EL (cell line): ENCODE measurements at regions not wholly inside any gene's neighbourhood (a gene's known extent, or its start where the extent isn't known, plus 50 kb on each side); places are given as distances from the start of the nearest gene placed in this dataset.
"Not testable (repeated sequence)": the region's sequence is repeated elsewhere in the genome, so short reads cannot be mapped to it uniquely, and the experiment has no call there.

ENCODE experiments used
- DNase-seq: peaks from one replicate; pipeline ENCODE4 v3.0.0-alpha.2; 2016

DNA sequence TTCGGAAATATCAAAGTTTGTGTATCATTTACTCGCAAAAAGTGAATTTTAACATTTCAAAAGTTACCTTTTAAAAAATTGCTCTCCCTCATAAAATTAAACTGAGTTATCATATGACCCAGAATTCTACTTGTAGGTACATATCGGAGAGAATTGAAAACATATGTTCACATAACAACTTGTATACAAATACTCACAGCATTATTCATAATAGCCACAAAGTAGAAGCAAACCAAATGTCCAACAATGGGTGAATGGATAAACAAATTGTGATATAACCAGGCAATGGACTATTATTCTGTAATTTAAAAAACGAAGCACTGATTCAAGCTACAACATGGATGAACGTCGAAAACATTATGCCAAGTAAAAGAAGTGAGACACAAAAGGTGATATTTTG, 412.0 kb upstream of the TCF4 start:
- no peak for DNase-seq

DNA sequence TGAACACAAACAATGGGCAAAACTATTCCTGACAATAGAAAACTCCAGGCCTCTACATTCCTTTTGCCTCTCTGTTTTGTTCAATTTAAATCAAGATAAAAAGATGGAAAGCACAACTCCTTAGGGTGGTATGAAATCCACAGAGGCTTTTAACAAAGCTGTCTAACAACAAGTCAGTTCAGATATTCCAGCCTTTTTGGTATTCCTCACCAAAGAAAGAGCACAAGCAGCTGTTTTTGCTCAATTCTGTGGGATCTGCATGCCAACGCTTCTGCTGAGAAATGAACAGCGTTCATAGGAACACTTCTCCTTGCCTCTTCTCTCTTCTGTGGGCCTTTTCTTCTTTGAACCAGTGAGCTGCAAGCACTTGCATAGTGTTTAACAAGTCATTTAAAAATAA, 411.6 kb upstream of the TCF4 start:
- DNase-seq, result no peak

DNA sequence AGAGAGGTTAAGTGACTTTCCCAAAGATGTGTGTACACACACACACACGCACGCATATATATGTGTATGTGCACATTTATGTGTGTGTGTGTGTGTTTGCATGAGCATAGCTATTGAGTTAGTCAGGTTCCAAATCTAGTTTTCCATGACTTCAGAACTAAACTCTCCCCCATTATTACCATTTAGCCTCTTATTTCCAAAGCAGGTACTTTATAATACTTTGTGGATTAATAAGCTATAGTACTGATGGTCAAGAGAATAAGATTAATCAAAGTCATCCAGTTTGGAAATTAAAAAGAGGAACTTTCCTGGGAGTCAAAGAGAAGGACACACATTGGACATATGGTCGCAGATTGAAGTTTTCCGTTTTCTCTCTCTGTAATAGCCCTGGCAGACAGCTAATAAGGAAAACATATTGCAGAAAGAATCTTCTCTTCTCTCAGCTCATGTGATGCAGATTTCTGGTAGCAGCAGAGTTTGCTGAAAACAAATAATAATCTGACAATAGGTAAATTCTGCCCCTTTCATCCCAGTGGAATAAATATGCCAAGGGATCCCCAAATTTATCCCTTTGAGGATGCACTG, 410.9 kb upstream of the TCF4 start:
- DNase-seq, result no peak

- peak; percentile 78 for DNase-seq
Observed at GRCh38 chr18:55998071-55998522, 410.1 kb upstream of the TCF4 start.

GRCh38 chr18:55997151-55997561, 409.2 kb upstream of the TCF4 start:
- DNase-seq, result no peak

DNA sequence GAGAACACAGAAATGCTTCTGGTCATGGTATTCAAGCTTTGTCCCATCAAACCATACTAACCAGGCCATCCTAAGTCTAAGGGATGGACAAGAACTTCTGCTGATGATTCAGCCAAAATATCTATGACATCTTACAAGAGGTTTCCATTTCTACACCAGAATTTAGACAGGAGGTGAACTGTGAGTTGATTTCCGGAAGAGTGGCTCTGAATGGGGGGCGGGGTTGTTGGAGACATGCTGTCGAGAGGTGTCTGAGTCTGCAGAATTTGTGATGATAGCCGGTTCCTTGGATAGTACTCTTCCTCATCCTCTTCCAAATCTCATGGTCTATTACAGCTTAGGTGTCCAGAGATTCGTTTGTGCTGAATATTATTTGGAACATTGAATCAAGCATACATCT, 408.7 kb upstream of the TCF4 start:
- DNase-seq, result no peak

DNA sequence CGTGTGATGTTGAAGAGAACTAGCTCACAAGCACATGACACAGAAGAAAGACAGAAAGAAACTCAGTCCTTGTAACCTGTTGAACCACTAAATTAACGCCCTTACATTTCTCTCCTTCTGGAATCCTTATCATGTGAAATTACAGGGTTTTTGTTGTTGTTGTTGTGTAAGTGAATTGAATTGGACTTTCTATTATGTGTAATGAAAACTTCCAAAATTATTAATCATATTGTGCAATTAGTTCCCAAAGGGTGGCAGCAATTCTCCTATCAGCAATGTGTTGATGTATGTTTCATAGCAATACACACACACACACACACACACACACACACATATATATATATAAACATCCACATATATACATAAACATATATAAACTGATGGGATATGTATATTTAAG, 402.2 kb upstream of the TCF4 start:
- no peak for DNase-seq

DNA sequence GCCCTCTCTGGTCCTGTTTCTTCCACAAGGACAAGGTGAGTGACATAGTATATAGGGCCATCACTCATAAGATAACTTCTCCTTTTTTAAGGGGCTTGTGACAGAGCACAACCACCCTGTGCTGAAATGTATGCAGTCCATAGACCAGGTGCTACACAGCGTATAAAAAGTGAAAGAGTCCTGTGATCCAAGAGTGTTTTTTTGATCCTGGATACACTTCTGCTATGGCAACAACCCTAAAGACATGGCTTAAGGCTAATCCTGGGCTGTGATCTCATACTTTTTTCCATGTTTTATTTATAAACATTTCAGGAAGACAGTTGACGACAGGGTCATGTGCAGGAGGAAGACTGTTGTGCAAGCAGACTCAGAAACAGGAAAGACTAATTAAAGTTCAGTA, 400.5 kb upstream of the TCF4 start:
- DNase-seq, result peak; percentile 10

GRCh38 chr18:55983433-55983832, 395.4 kb upstream of the TCF4 start:
- peak; percentile 12 for DNase-seq

- peak; percentile 55 for DNase-seq
Observed at GRCh38 chr18:55982992-55983391, 395.0 kb upstream of the TCF4 start.

DNA sequence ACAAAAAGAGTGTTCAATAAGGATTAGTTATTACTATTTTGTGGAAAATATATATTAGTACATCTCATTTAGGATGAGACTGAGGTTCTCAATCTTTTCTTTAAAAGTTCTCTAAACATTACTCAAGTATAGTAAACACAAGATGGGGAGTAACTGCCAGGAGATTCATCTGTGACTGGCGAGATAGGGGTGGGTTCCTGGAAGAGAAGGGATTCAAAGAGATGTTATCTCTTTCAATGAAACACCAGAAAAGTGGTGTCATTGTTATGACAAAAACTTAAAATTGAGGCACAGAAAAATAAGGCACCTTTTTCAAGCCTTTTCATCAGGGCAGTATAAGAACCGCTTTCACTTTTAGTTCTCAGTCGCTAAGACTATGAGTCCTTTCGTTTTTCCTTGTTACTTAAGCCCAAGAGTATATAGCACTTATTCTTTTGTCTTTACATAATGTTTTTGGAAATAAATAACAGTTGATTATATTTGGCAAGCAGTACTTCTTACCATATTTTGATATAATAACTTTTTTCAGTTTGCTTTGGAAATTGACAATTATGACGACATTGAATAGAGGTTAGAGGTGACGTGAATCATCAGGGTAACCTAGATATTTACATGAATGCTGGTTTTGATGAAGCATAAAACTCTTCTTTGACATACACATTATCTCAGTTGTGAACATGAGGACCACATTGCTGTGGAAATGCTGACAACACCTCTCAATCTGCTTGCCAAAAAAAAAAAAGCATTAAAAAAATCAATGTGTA, 393.9 kb upstream of the TCF4 start:
- DNase-seq, result no peak

DNA sequence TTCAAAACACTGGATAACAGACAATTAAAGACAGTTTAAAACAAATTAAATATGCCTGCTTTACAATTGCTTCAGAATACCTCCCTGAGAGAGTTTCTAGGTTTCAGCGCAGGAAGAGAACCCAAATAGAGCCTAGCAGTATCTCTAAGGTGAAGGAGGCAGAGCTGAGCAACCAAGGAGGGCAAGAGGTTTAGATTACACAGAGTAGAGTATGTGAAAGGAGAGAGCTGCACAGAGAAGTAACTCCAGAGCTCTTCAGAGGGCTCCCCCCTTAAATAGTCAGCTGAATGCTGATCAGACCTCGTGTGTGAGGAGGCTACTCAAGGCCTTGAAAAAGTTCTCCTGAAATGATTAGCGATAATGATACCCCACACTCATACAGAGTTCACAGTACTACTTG, 386.5 kb upstream of the TCF4 start:
- DNase-seq, result no peak

DNA sequence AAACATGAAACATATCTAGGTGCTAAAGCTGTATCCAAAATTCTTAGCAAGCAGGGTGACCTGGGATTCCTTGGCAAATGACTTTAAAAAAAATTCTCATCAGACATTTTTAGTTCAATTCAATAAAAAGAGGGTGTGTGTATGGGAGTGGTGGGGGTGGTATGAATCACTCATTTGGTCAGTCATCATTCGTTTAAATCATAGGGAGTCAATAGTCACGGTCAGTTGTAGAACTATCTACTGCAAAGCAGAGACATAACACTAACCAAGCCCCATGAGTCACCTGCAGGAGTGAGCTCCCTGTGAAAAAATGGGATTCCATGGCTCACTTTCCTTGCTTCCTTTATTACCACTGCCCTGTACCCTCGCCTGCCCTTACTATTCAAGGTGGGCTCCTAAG, 380.6 kb upstream of the TCF4 start:
- DNase-seq, result peak; percentile 44

GRCh38 chr18:55967019-55967418, 379.0 kb upstream of the TCF4 start:
- no peak for DNase-seq

DNA sequence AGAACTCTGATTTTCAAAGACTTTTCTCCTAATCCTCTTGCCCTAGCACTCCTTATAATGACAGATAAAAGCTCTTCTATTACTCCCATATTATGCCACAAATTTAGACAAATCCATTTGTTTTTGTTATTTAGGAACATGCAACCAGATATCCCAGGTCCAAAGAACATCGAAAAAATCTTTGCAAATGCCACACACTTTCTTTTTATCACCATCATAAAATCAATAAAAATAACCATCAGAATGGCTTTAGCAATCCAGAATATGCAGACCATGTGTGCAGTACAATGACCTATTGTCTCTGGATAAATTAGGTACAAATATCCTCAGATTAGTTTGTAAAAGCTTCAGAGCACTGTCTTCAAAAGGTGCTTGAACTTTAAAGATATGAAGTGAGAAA, 376.2 kb upstream of the TCF4 start:
- DNase-seq, result no peak

DNA sequence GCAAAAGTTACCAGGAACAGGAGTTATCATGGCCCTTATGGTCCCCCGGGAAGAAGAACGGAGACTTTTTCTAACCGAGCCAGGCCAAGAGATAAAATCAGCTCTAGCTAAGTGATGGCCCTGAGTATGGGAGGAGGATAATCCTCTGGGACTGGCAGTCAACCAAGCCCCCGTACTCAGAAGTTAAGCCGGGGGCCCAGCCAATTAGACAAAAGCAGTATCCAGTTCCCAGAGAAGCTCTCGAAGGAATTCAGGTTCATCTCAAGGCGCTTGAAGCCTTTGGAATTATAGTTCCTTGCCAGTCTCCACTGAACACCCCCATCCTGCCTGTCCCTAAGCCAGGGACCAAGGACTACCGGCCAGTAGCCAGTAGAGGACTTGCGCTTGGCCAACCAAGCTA, 365.3 kb upstream of the TCF4 start:
- DNase-seq, result no peak

GRCh38 chr18:55951738-55952137, 363.7 kb upstream of the TCF4 start:
- DNase-seq, result not testable (repeated sequence)

DNA sequence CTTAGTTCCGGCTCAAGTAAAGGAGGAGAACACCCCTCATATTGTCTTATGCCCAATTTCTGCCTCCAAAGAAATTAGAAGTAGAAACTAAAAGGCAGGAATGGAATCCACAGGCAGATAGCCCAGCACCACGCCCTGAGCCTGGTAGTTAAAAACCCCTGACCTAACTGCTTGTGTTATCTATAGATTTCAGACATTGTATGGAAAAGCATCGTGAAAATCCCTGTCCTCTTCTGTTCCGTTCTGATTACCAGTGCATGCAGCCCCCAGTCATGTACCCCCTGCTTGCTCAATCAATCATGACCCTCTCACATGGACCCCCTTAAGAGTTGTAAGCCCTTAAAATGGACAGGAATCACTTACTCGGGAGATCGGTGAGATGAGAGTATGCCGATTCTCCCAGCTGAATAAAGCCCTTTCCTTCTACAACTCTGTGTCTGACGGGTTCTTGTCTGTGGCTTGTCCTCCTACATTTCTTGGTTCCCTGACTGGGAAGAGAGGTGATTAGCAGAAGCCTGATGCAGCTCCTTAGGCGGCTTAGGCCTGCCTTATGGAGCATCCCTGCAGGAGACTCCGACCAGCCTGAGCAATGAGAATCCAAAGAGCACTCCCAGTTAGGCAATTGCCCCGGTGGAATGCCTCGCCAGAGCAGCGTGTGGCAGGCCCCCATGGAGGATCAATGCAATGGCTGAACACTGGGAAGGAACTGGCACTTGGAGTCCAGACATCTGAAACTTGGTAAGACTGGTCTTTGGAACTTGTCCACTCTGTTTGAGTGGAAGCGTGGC, 362.6 kb upstream of the TCF4 start:
- DNase-seq, result no peak

GRCh38 chr18:55934821-55935220, 346.8 kb upstream of the TCF4 start:
- no peak for DNase-seq

- no peak for DNase-seq
Observed at GRCh38 chr18:55932675-55933074, 344.7 kb upstream of the TCF4 start.

- peak; percentile 79 for DNase-seq
Observed at GRCh38 chr18:55927831-55928230, 339.8 kb upstream of the TCF4 start.

GRCh38 chr18:55925772-55926171, 337.8 kb upstream of the TCF4 start:
- no peak for DNase-seq

DNA sequence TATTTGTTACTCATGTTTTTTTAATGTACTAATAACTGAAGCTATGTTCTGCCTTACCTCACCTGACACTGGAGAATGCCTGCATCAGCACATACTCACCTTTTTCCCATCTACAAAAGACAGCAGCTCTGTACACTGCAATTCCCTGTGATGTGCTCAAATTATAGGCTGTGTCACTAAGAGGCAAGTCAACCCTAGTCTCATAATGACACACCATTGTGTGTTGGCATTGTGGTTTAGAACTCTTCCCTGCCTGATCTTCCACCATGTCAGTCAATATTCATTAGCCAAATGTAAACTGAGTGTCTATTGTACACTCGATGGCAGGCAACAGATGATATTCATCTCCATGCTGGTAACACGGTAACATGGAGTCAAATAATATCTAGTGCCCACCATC, 332.1 kb upstream of the TCF4 start:
- DNase-seq, result no peak

GRCh38 chr18:55918444-55918843, 330.5 kb upstream of the TCF4 start:
- DNase-seq, result peak; percentile 37
